GM21825 (cell line): ENCODE measurements at regions not wholly inside any gene's neighbourhood (a gene's known extent, or its start where the extent isn't known, plus 50 kb on each side); places are given as distances from the start of the nearest gene placed in this dataset.
"Not testable (repeated sequence)": the region's sequence is repeated elsewhere in the genome, so short reads cannot be mapped to it uniquely, and the experiment has no call there.

Source experiments
- ATAC-seq: cut with Tn5 transposase; IDR thresholded peaks from one replicate; pipeline ENCODE4 v1.9.1; 2021; ENCODE audit warnings: mild to moderate bottlenecking, moderate library complexity; ENCODE audit not compliant: unreplicated experiment

DNA sequence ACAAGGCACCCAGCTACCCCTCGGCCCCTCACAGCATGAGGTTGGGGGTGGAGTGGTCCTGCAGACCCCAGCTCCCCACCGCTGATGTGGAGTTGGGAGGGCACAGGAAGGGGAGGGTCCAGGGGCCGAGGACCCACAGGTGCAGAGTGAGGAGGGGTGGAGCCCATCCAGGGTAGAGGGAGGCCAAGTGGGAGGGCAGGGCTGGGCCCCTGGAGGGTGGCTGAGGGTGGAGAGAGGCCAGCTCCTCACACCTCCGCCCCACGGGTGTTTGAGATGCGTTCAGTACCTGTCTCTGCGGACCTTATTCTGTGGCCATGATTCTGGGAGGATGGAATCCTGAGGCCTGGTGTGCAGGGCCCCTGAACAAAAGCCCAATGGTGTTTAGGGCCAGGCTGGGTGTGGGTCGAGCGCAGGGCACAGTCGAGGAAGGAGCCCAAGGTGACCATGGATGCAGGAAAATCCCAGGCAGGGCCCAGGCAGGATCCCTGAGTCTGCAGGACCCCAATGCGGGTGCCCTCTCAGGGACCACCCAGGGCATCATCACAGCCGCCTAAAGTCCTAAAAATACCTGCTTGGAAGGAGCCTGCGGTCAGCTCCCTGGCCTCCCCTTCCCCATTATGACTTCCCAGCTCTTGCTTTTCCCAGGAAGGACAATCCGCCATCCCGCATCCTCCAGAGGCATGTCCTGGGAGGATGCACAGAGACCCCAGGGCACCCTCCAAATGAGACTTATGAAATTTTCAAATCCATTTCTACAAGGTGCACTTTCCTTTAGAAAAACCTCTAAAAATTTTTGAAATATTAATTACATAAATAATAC, 377.1 kb upstream of the SFSWAP start:
- ATAC-seq = no peak

DNA sequence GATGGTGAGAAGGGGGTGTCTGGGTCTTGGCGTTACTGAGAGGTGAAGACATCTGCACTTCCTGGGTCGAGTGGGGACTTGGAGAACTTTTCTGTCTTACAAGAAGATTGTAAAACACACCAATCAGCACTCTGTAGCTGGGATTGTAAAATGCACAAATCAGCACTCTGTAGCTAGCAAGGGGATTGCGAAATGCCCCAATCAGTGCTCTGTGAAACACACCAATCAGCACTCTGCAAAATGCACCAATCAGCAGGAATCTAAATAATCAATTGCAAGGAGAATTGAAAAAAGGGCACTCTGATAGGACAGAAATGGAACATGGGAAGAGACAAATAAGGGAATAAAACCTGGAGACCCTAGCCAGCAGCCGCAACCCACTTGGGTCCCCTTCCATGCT, 376.1 kb upstream of the SFSWAP start:
- no peak for ATAC-seq

DNA sequence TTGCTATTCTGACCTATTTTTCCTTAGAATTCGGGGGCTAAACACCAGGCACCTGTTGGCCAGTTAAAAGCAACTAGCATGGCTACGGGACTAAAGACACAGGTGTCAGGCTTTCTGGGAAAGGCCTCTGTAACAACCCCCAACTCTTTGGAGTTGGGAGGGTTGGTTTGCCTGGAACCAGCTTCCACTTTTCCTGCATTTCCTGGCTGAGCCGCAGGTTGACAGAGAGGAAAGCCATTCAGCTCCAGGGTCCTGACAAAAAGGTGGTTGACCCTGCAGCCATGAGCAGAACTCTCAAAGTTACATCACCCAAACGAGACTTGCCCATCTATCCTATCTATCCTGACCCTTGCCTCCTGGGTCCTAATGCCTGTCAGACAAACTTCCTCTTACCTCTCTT, 375.4 kb upstream of the SFSWAP start:
- ATAC-seq = no peak

DNA sequence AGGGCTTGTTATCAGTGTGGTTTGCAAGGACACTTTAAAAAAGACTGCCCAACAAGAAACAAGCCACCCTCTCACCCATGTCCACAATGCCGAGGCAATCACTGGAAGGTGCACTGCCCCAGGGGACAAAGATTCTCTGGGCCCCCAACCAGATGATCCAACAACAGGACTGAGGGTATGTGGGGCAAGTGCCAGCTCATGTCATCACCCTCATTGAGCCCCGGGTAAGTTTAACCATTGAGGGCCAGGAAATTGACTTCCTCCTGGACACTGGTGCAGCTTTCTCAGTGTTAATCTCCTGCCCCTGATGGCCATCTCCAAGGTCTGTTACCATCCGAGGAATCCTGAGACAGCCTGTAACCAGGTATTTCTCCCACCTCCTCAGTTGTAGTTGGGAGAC, 373.0 kb upstream of the SFSWAP start:
- ATAC-seq = not testable (repeated sequence)

DNA sequence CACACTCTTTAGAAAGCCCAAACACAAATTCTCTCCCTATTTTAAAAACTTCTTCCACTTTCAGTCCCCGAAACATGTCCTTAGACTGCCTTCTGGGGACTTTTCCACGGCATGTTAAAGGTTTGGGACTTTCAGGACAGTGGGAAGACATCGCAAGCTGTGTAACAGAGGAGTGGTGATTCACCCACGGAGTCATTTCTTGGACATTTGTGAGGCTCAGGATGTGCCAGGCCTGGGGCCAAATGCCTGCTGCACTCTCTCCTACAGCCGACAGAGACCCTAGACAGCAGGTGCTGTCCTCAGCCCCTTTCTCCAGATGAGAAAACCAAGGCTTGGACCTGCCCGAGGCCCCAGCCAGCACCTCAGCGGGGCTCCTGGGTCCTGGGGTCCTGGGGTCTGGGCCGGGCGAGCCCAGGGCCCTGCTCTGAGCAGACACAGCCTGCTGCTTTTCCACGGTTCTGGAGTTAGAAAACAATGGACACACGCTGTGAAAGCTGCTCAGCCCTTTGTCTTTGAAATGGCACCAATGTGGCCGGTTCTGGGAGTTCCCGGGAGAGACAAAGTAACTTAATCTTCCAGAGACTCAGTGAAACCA, 370.2 kb upstream of the SFSWAP start:
- ATAC-seq = no peak

DNA sequence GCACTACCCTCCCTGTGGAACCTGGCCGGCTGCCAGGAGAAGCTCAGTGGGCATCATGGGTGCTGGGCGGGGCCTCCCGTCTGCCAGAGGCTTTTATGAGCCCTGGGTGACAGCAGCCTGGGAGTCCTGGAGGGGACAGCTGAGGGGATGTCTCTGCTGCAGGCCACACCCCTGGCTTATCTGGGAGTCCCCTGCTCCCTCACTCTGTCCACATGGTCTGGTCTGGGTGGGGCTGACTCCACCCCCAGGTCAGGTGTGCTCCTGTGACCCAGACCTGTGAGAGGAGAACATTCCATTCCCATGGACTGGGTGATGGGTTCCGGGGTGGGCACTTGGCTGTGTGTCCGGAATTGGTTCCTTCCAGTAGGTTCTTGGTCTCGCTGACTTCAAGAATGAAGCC, 369.3 kb upstream of the SFSWAP start:
- ATAC-seq = not testable (repeated sequence)

DNA sequence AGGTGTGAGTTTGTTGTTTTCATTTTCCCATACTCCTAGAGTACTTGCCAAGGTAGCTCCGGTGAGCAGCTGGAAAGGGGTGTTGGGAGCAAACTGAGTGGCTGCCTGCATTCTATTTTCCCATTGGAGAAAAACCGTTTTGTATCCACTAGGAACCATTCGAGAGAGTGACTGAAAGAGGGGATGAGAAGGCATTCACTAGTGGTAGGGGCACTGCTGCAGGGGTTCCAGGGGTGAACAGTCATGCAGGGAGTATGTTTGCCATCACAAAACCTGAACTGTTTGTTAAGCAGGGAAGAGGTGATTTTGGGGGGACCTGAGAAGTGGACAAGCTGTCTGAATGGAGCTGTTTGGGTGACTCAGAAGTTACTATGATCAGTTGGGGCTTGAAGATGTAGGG, 367.5 kb upstream of the SFSWAP start:
- not testable (repeated sequence) for ATAC-seq

DNA sequence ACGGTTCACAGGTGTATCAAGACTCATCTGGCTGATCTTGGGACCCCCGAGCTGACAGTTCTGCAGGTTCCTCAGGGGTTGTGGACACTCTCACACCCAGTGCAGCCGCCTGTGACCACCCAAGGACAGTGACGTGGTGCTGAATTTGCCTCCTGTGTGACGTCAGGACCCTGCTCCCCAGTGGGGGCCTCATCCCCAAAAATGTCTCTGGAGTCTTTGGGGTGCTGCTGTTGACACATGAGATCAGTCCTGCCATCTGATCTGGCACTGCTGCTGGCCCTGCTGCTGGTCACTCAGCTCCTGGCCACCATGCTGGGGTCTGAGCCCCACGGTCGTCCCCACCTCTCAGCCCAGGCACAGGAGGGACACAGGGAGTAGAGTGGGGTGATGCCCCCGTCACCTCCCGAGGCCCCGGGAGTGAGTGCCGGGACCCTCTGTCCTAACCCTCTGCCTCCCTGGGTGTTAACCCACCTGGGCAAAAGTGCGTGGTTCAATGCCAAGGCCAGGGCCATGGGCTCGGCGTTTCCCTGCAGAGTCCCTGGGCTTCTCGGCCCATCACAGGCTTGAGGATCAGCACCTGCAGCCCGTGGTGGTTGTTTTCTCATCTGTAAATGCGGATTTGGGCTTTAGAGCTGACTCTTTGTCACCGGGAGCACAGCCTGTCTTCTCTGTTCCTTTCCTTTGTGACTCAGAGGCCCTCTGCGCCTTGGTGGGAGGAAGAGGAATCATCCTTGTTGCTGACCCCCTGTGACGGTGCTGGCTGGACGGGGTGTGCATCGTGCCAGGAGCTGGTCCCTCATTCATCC, 366.0 kb upstream of the SFSWAP start:
- not testable (repeated sequence) for ATAC-seq

DNA sequence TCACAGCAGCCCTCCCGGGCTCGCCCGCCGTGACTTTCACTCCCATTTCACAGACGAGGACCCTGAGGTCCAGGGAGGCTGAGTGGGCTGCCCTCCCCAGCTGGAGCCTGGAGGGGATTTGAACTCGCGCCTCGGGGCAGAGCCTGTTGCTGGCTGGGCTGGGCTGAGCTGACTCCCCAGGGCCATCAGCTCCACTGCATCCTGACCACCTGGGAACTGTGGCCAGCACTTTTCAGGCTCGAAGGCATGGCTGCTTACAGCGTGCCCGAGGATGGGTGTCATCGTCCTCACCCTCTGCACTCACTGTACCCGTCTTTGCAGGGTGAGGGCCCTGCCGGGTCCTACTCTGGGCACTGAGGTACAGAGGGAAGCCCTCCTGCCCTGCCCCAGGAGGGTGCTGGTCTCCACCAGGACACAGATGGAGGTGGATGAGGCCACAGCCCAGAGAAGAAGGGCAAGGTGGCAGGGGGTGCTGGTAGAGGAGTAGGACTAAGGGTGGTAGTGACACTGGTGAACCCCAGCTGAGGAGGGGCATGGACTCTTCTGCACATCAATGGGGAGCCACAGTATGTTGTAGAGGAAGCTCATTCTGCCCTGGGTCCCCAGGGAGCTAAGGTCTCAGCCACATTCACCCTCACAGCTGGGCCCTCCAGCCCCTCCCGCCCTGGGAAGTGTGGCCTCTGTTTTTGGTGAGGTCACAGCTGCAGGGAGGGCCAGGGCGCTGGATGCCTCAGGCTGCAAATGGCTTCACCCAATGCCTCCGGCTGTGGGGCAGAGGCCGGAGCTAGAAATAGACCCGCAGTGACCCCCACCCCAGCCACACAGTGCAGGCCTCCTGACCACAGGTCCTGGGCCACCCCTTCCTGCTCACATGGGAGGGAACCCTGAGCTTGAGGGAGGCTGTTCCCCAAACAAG, 365.1 kb upstream of the SFSWAP start:
- no peak for ATAC-seq

DNA sequence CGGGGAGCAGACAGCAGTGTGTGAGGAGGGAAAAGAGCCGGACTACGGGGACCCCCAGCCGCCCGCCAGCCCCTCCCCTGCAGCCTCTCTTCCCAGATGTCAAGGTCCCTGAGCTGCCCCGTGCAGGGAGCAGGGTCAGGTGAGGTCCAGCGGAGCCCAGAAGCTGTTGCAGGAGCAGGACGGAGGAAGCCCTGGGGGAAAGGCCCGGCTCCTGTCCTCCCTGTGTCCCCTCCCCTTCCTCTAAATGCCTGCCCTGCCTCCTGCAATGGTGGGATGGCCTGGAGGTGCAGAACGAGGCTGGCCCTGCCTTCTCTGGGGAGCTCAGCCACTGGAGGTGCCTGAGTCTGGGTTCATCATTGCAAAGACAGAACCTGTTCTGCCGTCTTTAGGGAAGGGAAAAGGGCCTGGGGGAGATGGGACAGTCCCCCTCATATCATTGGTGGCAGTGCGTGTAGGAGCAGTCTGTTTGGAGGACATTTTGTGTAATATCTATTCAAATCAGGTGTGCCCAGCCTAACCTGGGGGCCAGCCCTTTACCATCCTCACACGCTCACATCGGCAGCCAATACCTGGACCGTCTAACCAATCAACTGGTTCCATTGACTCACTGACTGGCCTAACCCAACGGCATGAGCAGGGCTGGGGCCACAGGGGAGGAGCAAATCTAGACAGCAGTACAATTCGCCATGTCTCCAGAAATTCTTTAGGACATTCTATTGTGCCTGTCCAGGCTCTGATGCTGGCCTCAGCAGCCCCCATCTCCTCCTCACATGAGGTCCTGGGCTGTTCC, 364.1 kb upstream of the SFSWAP start:
- no peak for ATAC-seq

DNA sequence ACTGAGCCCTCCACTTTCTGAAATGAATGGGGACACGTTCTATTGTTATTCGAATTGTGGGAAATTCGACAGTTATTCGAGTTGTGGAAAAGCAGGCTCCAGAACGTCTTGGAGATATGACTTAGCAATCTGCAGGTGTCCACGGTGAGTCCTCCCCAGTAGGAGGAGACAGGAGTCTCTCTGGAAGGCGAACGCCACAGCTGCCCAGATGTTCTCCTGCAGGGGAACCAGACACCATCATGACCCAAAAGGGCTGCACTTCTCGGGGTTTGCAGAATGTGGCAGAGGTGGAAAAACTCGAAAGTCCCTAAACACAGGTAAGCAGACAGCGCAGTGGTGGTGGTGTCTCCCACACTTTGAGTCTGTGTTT, 363.6 kb upstream of the SFSWAP start:
- ATAC-seq = no peak

DNA sequence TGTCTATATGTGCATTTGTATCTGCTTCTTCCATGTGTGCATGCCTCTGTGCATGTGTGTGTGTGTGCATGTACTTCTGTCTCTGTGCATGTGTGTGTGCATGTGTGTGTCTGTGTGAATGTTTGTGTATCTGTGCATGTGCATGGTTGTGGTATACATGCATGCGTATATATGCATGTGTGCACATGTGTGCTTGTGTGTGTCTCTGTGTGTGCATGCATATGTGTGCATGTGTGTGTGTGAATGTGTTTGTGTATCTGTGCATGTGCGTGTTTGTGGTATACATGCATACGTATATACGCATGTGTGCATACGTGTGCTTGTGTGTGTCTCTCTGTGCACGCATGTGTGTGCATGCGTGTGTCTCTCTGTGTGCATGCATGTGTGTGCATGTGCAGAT, 363.2 kb upstream of the SFSWAP start:
- no peak for ATAC-seq

DNA sequence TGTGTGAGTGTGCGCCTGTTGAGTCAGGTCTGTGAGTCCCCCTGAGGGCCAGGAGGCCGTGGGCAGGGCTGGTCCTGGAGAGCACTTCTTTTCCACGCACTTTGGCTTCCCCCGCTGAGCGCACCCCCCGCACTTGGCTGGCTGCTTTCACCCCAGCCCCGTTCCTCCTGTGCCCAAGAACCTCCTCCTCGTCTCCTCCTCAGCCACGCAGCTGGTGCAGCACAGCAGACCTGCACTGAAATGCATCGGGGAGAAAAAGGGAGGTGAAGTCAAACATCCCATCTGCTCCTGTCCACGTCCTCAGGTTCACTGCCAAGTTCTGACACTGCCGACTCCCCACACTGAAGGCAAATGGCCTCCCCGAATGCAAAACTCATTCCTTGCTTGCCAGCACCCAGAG, 362.7 kb upstream of the SFSWAP start:
- no peak for ATAC-seq

DNA sequence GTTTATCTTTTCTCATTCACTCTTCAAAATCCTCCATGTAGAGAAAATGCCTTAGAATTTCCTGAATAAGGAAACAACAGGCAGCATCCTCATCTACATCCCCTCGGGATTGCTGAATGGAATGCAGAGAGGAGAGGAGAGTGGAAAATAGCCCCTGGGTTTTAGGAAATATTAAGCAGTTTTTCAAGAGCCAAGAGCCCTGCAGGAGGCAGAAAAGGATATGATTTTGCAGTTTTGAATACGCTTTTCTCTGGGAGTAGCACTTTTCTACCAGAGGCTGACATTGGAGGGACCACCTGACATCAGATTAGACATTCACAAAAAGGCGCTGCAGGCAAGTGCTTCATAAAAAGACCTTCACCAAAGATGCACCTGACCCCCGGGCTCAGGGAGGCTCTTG, 362.2 kb upstream of the SFSWAP start:
- no peak for ATAC-seq

DNA sequence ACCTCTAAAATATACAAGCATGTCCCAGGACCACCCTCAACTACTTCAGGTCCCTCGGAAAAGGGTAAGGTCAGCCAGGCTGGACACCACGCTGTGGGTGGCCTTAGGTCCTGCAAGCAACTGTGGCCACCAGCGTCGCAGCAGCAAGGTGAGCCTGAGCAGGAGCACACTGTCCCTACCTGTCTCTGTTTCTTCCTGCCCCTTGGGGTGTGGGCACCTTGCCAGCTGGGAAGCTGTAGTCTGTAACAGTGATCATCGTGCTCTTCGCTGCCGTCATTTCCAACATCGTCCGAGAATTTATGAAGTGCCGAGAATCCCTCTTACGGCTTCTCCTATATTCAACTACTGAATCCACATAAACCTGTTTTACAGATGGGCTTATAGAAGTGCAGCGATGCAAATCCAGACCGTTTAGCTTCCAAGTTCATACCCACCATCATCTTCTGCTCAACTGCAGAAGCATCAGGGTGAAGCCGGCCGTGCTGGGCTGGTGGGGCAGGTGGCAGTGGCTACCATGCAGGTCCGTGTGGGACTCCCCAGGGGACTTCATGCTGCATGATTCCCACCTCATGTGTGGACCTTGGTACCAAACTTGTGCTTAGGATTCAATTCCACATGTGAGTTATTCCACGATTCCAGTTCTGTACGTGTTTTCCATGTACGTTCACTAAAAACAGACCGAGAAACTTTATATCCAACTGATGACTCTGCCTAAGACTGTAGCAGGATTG, 361.3 kb upstream of the SFSWAP start:
- ATAC-seq = no peak

DNA sequence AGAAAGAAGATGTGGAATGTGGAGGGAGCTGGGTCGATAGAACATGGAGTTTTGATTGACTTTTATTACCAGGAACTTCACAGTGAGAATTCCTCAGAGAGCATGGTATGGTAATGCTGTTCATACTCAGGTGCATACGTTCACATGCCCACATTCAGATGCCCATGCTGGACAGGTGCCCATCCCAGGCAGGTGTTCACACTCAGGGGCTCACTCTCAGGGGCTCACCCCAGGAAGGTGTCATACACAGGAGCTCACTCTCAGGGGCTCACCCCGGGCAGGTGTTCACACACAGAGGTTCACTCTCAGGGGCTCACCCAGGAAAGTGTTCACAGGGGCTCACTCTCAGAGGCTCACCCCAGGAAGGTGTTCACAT, 360.0 kb upstream of the SFSWAP start:
- no peak for ATAC-seq

DNA sequence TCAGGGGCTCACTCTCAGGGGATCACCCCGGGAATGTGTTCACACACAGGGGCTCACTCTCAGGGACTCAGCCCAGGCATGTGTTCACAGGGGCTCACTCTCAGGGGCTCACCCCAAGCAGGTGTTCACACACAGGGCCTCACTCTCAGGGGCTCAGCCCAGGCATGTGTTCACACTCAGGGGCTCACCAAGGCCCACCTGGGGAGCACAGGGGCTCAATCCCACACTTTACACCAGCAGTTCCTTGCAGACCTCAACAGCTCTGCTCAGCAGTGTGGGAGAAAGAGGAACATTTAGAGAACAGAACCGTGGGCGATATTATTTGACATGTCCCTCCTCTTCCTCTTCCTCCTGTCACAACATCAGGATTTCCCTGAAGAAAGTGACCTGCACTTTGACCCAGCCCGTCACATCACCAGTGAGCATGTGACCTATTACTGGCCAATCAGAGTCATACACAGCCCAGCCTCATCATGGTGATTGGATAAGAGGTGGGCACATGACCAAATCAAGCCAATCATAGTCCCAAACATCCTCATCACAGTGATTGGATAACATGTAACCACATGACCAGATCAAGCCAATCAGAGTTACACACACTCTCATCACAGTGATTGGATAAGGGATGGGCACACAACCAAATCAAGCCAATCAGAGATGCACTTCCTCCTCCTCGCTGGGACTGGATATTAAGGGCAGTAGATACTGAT, 359.4 kb upstream of the SFSWAP start:
- no peak for ATAC-seq

DNA sequence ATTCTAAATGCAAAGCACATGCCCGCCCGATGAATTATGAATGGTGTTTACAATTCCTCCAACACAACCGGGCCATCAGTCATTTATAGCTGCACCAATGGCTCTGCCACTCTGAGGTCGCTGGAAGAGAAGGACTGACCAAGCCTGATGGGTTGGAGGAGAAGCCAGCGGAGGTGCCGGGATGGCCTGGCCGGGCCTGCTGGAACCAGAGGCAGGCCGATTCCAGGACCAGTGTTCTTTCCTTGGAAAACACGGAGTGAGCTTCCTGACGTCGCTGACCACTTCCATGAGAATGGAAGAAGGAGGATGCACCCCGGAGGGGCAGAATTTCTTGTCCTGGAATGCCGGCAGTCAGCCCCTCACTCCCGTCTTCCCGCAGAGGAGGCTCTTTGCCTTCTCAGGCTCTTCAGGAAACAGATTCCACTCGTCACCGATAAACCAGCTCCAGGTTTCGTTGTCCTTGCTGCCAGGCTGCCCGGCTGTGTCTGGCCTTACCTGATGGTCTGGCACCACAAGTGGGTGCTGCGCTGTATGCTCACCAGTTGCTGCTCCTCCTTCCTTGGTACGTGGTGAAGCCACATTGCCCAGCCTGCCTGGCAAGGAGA, 358.5 kb upstream of the SFSWAP start:
- no peak for ATAC-seq
